ENCODE measurements at regions not wholly inside any gene's neighbourhood (a gene's known extent, or its start where the extent isn't known, plus 50 kb on each side); places are given as distances from the start of the nearest gene placed in this dataset.

DNA sequence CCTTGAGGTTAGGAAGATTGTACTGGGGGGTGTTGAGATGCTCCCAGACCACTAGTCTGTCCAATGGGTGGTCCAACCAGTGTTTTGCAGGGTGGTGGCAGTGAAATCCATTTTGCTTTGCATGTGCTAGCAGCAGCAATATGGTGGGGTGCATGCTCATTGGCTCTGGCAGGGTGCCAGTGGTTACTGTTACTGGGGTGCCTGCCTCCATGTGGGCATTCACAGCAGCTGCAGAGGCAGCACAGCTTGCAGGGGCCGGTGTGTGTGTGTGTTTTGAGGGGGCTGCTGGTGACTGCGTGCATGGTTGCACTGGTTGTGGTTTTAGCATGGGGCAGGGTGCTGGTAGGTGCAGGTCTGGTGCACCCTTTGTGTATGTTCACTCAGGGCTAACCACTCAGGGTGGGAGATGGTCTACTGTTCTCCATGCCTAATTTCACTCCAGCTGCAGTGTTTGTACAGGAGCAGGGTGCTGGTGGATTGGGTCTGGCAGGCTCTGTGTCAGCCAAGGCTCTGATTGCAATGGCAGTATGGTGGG, 265.4 kb downstream of the NUP35 start:
- Histone ChIP-seq H3K36me3 (ENCODE audit: control insufficient read depth, insufficient read depth, low read length, severe bottlenecking) (no peaks in the 10 kb centered on the region), H3K9me3 (ENCODE audit: control insufficient read depth, low read length) (peaks cover 22% of the 10 kb centered on the region), H3K4me1 (ENCODE audit: control insufficient read depth, insufficient read depth, low read length) (no peaks in the 10 kb centered on the region), H3K4me3 (ENCODE audit: low read length) (no peak overlapping the region), H3K9ac (ENCODE audit: low read length) (no peak overlapping the region), H3K27me3 (replicated peaks; ENCODE audit: control insufficient read depth, insufficient read depth, low read length) (no peaks in the 10 kb centered on the region)
- no peak for DNase-seq (ENCODE audit: low read depth)

DNA sequence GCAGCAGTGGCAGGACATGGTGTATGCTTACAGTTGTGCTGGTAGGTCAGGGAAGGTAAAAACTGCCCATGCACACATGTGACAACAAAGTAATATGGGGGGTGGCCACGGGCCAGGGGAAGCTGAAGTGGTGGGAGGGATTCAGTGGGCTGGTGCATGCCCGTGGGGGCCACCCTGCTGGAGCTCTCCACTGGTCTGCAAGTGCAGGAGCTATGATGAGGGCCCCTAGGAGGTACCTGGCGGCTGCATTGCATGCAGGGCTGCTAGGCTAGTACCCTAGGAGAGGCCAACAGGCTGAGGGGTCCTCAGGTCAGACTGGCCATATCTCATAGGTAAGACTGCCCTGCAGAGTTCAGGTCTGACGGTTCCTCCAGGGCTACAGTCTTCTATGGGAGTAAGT, 265.9 kb downstream of the NUP35 start:
- H3K9ac ChIP-seq (ENCODE audit: low read length), result no peak overlapping the region
- DNase-seq (ENCODE audit: low read depth), result no peak
- H3K4me3 ChIP-seq (ENCODE audit: low read length), result no peak overlapping the region
- H3K4me1 ChIP-seq (ENCODE audit: control insufficient read depth, insufficient read depth, low read length), result no peaks in the 10 kb centered on the region
- H3K36me3 ChIP-seq (ENCODE audit: control insufficient read depth, insufficient read depth, low read length, severe bottlenecking), result no peaks in the 10 kb centered on the region
- no peaks in the 10 kb centered on the region for H3K27me3 ChIP-seq (replicated peaks; ENCODE audit: control insufficient read depth, insufficient read depth, low read length)
- peaks cover 22% of the 10 kb centered on the region for H3K9me3 ChIP-seq (ENCODE audit: control insufficient read depth, low read length)

DNA sequence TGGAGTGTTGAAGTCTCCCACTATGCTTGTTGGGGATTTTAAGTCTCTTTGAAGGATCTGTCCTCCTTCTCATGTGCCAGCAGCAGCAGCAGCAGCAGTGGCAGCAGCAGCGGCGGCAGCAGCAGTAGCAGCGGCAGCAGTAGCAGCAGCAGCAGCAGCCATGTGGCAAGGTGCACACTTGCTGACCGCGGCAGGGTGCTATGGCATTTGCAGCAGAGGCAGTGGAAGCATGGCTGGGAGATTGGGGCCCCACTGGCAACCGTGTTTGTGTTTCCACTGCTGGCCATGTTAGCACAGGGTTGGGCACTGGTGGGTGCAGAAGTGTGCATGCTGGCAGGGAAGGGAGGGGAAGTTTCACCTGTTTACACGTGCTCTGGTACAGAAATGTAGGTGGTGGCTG, 280.1 kb downstream of the NUP35 start:
- H3K9me3 ChIP-seq (ENCODE audit: control insufficient read depth, low read length), result no peaks in the 10 kb centered on the region
- H3K4me3 ChIP-seq (ENCODE audit: low read length), result no peak overlapping the region
- H3K4me1 ChIP-seq (ENCODE audit: control insufficient read depth, insufficient read depth, low read length), result no peaks in the 10 kb centered on the region
- H3K36me3 ChIP-seq (ENCODE audit: control insufficient read depth, insufficient read depth, low read length, severe bottlenecking), result no peaks in the 10 kb centered on the region
- no peaks in the 10 kb centered on the region for H3K27me3 ChIP-seq (replicated peaks; ENCODE audit: control insufficient read depth, insufficient read depth, low read length)
- no peak for DNase-seq (ENCODE audit: low read depth)
- H3K9ac ChIP-seq (ENCODE audit: low read length), result no peak overlapping the region

DNA sequence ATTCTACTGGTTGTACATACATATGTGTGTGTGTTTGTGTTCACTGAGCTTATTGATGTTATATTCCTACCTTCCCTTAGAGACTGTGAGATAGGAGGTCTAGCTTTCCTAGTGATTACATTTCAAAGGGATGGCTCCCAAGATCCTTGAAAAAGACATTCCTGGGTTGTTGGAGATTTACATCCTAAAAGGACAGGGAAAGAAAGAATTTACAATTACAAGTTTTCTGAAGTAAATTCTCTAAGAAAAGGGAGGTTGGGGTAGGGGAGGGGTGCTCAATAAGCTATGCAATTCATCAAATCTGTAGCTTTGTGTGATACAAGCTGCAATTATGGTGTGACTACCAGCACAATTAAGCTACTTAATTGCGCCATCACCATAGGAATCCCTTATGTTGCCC, 284.3 kb downstream of the NUP35 start:
- no peaks in the 10 kb centered on the region for H3K27me3 ChIP-seq (replicated peaks; ENCODE audit: control insufficient read depth, insufficient read depth, low read length)

DNA sequence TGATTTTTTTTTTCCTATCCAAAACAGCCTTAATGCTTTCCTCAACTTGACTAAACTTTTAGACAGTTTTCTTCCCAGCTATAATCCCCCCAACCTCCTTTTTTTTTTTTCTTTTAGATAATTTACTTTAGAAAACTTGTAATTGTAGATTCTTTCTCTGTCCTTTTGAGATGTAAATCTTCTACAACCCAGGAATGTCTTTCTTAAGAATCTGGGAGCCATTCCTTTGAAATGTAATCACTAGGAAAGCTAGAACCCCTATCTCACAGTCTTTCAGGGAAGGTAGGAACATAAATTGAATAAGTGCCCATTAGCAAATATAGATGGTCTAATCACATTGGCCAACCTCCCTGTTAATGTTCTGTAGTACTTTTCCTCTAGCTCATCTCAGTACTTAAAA, 285.4 kb downstream of the NUP35 start:
- Histone ChIP-seq H3K9ac (ENCODE audit: low read length) (no peak overlapping the region), H3K4me1 (ENCODE audit: control insufficient read depth, insufficient read depth, low read length) (no peaks in the 10 kb centered on the region), H3K9me3 (ENCODE audit: control insufficient read depth, low read length) (no peaks in the 10 kb centered on the region), H3K36me3 (ENCODE audit: control insufficient read depth, insufficient read depth, low read length, severe bottlenecking) (no peaks in the 10 kb centered on the region), H3K27me3 (replicated peaks; ENCODE audit: control insufficient read depth, insufficient read depth, low read length) (no peaks in the 10 kb centered on the region), H3K4me3 (ENCODE audit: low read length) (no peak overlapping the region)
- DNase-seq (ENCODE audit: low read depth), result no peak

More for the DNA sequence above, 284.3 kb downstream of the NUP35 start:
- H3K36me3 ChIP-seq (ENCODE audit: control insufficient read depth, insufficient read depth, low read length, severe bottlenecking), result no peaks in the 10 kb centered on the region
- no peak for DNase-seq (ENCODE audit: low read depth)
- H3K9ac ChIP-seq (ENCODE audit: low read length), result no peak overlapping the region
- no peak overlapping the region for H3K4me3 ChIP-seq (ENCODE audit: low read length)
- H3K9me3 ChIP-seq (ENCODE audit: control insufficient read depth, low read length), result no peaks in the 10 kb centered on the region
- no peaks in the 10 kb centered on the region for H3K4me1 ChIP-seq (ENCODE audit: control insufficient read depth, insufficient read depth, low read length)

DNA sequence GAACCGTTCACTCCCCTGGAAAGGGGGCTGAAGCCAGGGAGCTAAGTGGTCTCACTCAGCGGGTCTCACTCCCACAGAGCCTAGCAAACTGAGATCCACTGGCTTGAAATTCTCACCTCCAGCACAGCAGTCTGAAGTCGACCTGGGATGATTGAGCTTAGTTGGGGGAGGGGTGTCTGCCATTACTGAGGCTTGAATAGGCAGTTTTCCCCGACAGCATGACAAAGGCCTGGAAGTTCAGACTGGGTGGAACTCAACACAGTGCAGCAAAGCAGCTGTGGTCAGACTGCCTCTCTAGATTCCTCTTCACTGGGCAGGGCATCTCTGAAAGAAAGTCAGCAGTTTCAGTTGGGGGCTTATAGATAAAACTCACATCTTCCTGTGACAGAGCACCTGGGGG, 292.5 kb downstream of the NUP35 start:
- Histone ChIP-seq H3K4me3 (ENCODE audit: low read length) (no peak overlapping the region), H3K36me3 (ENCODE audit: control insufficient read depth, insufficient read depth, low read length, severe bottlenecking) (no peaks in the 10 kb centered on the region), H3K9me3 (ENCODE audit: control insufficient read depth, low read length) (no peaks in the 10 kb centered on the region), H3K4me1 (ENCODE audit: control insufficient read depth, insufficient read depth, low read length) (no peaks in the 10 kb centered on the region), H3K27me3 (replicated peaks; ENCODE audit: control insufficient read depth, insufficient read depth, low read length) (no peaks in the 10 kb centered on the region), H3K9ac (ENCODE audit: low read length) (no peak overlapping the region)
- no peak for DNase-seq (ENCODE audit: low read depth)

DNA sequence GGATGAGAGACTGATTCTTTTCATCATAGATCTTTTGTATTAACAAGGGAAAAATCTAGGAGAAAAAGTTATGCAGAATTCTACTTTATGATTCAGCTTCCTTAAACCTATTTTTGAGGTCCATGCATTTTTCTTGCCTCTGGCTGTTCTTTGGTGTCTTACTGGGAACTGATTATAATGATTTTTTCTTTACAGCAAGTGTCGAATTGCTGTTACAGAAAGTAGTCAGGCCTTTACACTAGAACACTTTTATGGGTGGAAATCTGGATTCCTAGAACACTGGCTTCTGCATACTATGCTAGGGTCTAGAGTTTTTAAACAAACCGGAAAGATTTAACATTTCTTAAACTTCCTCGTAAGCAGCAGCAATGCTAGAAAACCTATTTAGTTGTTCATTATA, 302.6 kb downstream of the NUP35 start:
- no peak overlapping the region for H3K9ac ChIP-seq (ENCODE audit: low read length)

DNA sequence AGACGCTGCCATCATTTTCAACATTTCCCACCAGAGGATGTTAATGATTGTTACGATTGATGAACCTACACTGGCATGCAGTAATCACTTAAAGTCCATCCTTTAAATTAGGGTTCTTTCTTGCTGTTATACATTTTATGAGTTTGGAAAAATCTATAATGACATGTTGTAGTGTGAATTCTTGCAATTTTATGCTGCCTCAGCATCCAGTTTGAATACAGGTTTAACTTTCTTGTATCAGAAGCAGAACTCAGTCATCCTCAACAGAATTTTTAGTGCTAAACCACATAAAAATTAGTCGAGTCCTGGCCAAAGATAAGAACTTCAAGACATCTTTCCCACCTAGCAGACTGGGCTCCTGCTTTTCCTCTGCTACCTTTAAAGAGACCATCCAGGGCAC, 303.3 kb downstream of the NUP35 start:
- H3K27me3 ChIP-seq (replicated peaks; ENCODE audit: control insufficient read depth, insufficient read depth, low read length), result no peaks in the 10 kb centered on the region
- H3K9me3 ChIP-seq (ENCODE audit: control insufficient read depth, low read length), result peaks cover 5% of the 10 kb centered on the region
- no peak overlapping the region for H3K4me3 ChIP-seq (ENCODE audit: low read length)
- H3K4me1 ChIP-seq (ENCODE audit: control insufficient read depth, insufficient read depth, low read length), result no peaks in the 10 kb centered on the region
- no peak overlapping the region for H3K9ac ChIP-seq (ENCODE audit: low read length)
- DNase-seq (ENCODE audit: low read depth), result no peak
- H3K36me3 ChIP-seq (ENCODE audit: control insufficient read depth, insufficient read depth, low read length, severe bottlenecking), result no peaks in the 10 kb centered on the region

More for the DNA sequence above, 302.6 kb downstream of the NUP35 start:
- Histone ChIP-seq H3K9me3 (ENCODE audit: control insufficient read depth, low read length) (peaks cover 5% of the 10 kb centered on the region), H3K4me1 (ENCODE audit: control insufficient read depth, insufficient read depth, low read length) (no peaks in the 10 kb centered on the region), H3K36me3 (ENCODE audit: control insufficient read depth, insufficient read depth, low read length, severe bottlenecking) (no peaks in the 10 kb centered on the region), H3K4me3 (ENCODE audit: low read length) (no peak overlapping the region), H3K27me3 (replicated peaks; ENCODE audit: control insufficient read depth, insufficient read depth, low read length) (no peaks in the 10 kb centered on the region)
- no peak for DNase-seq (ENCODE audit: low read depth)

DNA sequence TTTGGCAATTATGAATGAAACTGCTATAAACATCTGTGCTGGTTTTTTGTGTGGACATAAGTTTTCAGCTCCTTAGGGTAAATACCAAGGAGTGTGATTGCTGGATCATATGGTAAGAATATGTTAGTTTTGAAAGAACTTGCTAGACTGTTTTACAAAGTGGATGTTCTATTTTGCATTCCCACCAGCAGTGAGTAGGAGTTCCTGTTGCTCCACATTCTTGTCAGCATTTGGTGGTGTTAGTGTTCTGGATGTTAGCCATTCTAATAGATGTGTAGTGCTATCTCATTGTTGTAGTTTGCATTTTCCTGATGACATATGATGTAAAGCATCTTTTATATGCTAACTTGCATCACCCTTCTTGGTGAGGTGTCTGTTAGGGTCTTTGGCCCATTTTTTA, 304.6 kb downstream of the NUP35 start:
- no peaks in the 10 kb centered on the region for H3K27me3 ChIP-seq (replicated peaks; ENCODE audit: control insufficient read depth, insufficient read depth, low read length)
- no peak overlapping the region for H3K4me3 ChIP-seq (ENCODE audit: low read length)
- no peak for DNase-seq (ENCODE audit: low read depth)

DNA sequence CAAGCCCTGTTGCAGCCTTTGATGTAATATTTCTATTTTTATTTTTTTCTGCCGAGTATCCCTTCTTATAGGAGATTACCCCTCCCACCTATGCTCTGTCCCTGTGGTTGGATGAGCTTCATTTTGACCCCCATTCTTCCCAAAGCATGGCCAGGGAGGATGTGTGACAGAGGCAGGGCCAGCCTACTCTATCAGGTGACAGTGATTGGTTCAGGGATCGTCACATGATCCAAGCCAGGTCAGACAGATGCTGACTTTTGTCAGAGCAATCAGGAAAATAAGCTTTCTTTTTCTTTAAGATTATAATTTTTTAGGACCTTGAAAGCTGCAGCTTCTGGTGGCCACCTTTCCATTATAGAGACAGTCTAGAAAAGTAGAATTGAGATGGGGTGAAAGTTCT, 314.3 kb downstream of the NUP35 start:
- H3K4me1 ChIP-seq (ENCODE audit: control insufficient read depth, insufficient read depth, low read length), result no peaks in the 10 kb centered on the region
- no peaks in the 10 kb centered on the region for H3K36me3 ChIP-seq (ENCODE audit: control insufficient read depth, insufficient read depth, low read length, severe bottlenecking)
- H3K4me3 ChIP-seq (ENCODE audit: low read length), result no peak overlapping the region
- H3K27me3 ChIP-seq (replicated peaks; ENCODE audit: control insufficient read depth, insufficient read depth, low read length), result no peaks in the 10 kb centered on the region
- no peak overlapping the region for H3K9ac ChIP-seq (ENCODE audit: low read length)
- DNase-seq (ENCODE audit: low read depth), result no peak
- H3K9me3 ChIP-seq (ENCODE audit: control insufficient read depth, low read length), result no peaks in the 10 kb centered on the region

More for the DNA sequence above, 304.6 kb downstream of the NUP35 start:
- peaks cover 5% of the 10 kb centered on the region for H3K9me3 ChIP-seq (ENCODE audit: control insufficient read depth, low read length)
- no peaks in the 10 kb centered on the region for H3K36me3 ChIP-seq (ENCODE audit: control insufficient read depth, insufficient read depth, low read length, severe bottlenecking)
- H3K9ac ChIP-seq (ENCODE audit: low read length), result no peak overlapping the region
- no peaks in the 10 kb centered on the region for H3K4me1 ChIP-seq (ENCODE audit: control insufficient read depth, insufficient read depth, low read length)

DNA sequence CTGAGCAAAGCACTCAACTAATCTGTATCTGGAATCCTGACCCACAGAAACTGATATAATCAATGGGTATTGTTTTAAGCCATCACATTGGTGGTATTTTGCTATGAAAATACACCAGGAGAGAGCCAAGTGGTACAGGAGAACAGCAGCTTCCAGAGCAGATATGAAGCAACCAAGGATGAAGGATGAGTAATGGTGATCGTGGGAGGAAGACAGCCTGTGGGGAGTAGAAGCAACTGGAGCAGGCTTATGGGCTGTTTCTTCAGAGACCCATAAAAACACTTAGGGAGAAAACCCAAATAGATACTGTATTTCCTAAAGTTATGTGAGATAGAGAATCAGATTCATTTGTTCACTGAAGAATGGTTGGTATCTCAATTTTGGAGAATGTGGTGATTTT, 330.8 kb downstream of the NUP35 start:
- DNase-seq (ENCODE audit: low read depth), result no peak
- Histone ChIP-seq H3K36me3 (ENCODE audit: control insufficient read depth, insufficient read depth, low read length, severe bottlenecking) (no peaks in the 10 kb centered on the region), H3K9ac (ENCODE audit: low read length) (no peak overlapping the region), H3K4me3 (ENCODE audit: low read length) (no peak overlapping the region), H3K4me1 (ENCODE audit: control insufficient read depth, insufficient read depth, low read length) (no peaks in the 10 kb centered on the region), H3K9me3 (ENCODE audit: control insufficient read depth, low read length) (no peaks in the 10 kb centered on the region), H3K27me3 (replicated peaks; ENCODE audit: control insufficient read depth, insufficient read depth, low read length) (no peaks in the 10 kb centered on the region)

DNA sequence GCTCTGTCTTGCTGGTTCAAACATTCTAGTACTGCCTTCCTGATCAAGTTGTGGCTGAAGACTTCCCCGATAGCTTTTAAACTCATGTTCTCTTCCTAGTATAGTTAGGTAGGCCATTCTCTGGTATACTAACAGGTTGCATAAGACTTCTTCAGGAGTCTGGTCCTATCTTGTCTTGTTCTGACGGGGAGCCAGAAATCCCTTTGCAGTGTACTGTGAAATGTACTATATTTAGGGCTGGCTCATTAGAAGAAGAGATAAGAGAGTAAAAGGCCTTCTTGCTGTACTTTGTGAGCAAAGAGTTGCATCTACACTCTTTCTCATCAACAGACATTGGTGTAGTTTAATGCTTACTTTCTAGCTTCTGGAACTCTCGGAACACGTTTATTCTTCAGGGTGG, 331.9 kb downstream of the NUP35 start:
- Histone ChIP-seq H3K9ac (ENCODE audit: low read length) (no peak overlapping the region), H3K27me3 (replicated peaks; ENCODE audit: control insufficient read depth, insufficient read depth, low read length) (no peaks in the 10 kb centered on the region), H3K36me3 (ENCODE audit: control insufficient read depth, insufficient read depth, low read length, severe bottlenecking) (no peaks in the 10 kb centered on the region), H3K9me3 (ENCODE audit: control insufficient read depth, low read length) (no peaks in the 10 kb centered on the region), H3K4me1 (ENCODE audit: control insufficient read depth, insufficient read depth, low read length) (no peaks in the 10 kb centered on the region), H3K4me3 (ENCODE audit: low read length) (no peak overlapping the region)
- no peak for DNase-seq (ENCODE audit: low read depth)

Data from adipocyte (in vitro differentiated cells).